Keratinocyte (primary cell): ENCODE measurements at regions not wholly inside any gene's neighbourhood (a gene's known extent, or its start where the extent isn't known, plus 50 kb on each side); places are given as distances from the start of the nearest gene placed in this dataset.

Experiments
- DNase-seq: peaks from one replicate; pipeline ENCODE4 v3.0.0-alpha.2; 2011; ENCODE audit warnings: low read depth, missing footprints, low spot score
- FAIRE-seq: peaks from 2 replicates; lab custom pipeline; 2011; peaks lifted over from hg19 to GRCh38; lab: Jason Lieb, UNC
- H2AFZ ChIP-seq: 2 replicates; pipeline ENCODE4 v1.6.0; 2012; ENCODE audit warnings: low read length, control low read depth, inconsistent platforms; ENCODE audit not compliant: control insufficient read depth
- H3K27ac ChIP-seq: 2 replicates; pipeline ENCODE4 v1.5.1; 2011; ENCODE audit warnings: low read length; ENCODE audit not compliant: control insufficient read depth, insufficient read depth
- H3K27me3 ChIP-seq: 3 replicates; pipeline ENCODE4 v1.6.0; 2011; ENCODE audit warnings: low read length; ENCODE audit not compliant: control insufficient read depth, insufficient read depth; ENCODE audit errors: extremely low read depth
- H3K36me3 ChIP-seq, 2 experiments: 2 replicates in 1 of 2; 3 replicates in 1 of 2; pipeline ENCODE4 v1.5.1; 2011; ENCODE audit warnings: low read length in 2 of 2, mild to moderate bottlenecking in 1 of 2; ENCODE audit not compliant: control insufficient read depth in 2 of 2, insufficient read depth in 2 of 2; ENCODE audit errors: extremely low read depth in 1 of 2
- H3K4me1 ChIP-seq: 3 replicates; pipeline ENCODE4 v1.5.1; 2011; ENCODE audit warnings: low read length; ENCODE audit not compliant: control insufficient read depth, insufficient read depth; ENCODE audit errors: extremely low read depth
- H3K4me2 ChIP-seq: 3 replicates; pipeline ENCODE4 v1.6.0; 2011; ENCODE audit warnings: low read depth, low read length; ENCODE audit not compliant: control insufficient read depth, insufficient read depth; ENCODE audit errors: extremely low read depth
- H3K4me3 ChIP-seq, 3 experiments: fragments of 200-600 bp in 1 of 3; sonication (generic) in 1 of 3; 2 replicates in 2 of 3; 3 replicates in 1 of 3; pipeline ENCODE4 v1.5.1; 2011 to 2016; ENCODE audit warnings: low read length in 3 of 3, mild to moderate bottlenecking in 3 of 3, control low read depth in 2 of 3, inconsistent platforms in 1 of 3, low read depth in 1 of 3, mixed read lengths in 1 of 3, mixed run types in 1 of 3, moderate library complexity in 1 of 3; ENCODE audit not compliant: control insufficient read depth in 2 of 3, insufficient read depth in 2 of 3; ENCODE audit errors: extremely low read depth in 1 of 3
- H3K79me2 ChIP-seq: 2 replicates; pipeline ENCODE4 v1.6.0; 2012; ENCODE audit warnings: low read length; ENCODE audit not compliant: control insufficient read depth, insufficient read depth
- H3K9ac ChIP-seq: 3 replicates; pipeline ENCODE4 v1.6.0; 2011; ENCODE audit warnings: low read length; ENCODE audit not compliant: control insufficient read depth, insufficient read depth; ENCODE audit errors: extremely low read depth
- H3K9me1 ChIP-seq: 3 replicates; pipeline ENCODE4 v1.6.0; 2011; ENCODE audit warnings: low read length; ENCODE audit not compliant: control insufficient read depth, insufficient read depth; ENCODE audit errors: extremely low read depth
- H3K9me3 ChIP-seq: 2 replicates; pipeline ENCODE4 v1.5.1; 2012; ENCODE audit warnings: low read depth, low read length; ENCODE audit not compliant: control insufficient read depth
- H4K20me1 ChIP-seq: 3 replicates; pipeline ENCODE4 v1.6.0; 2011; ENCODE audit warnings: low read length; ENCODE audit not compliant: control insufficient read depth, insufficient read depth; ENCODE audit errors: extremely low read depth
- CTCF ChIP-seq, 3 experiments: IDR thresholded peaks in 1 of 3; conservative IDR thresholded peaks in 1 of 3; optimal IDR thresholded peaks in 1 of 3; 2 replicates in 2 of 3; 3 replicates in 1 of 3; pipeline versions ENCODE3 to v1.5.1; 2011; ENCODE audit warnings: low read length in 3 of 3, mild to moderate bottlenecking in 3 of 3, moderate library complexity in 2 of 3, control low read depth in 1 of 3, inconsistent platforms in 1 of 3; ENCODE audit not compliant: insufficient read depth in 2 of 3; ENCODE audit errors: extremely low read depth in 1 of 3
- EZH2 ChIP-seq: IDR thresholded peaks from one replicate; pipeline ENCODE4 v1.6.1; 2012; ENCODE audit warnings: inconsistent platforms, mild to moderate bottlenecking, low read length, moderate library complexity
- dilution Hi-C: fragments of 300-500 bp; cut with MboI; formaldehyde crosslinking; loops from one replicate; pipeline ENCODE4 v1.7.0; 2020; ENCODE audit warnings: low sequenced_read_pairs; ENCODE audit not compliant: extremely low pct_ligation_motif_present

- dilution Hi-C loops, result no loop called here
- Histone ChIP-seq H3K4me2 (no peak overlapping the region), H3K4me3 (no peak overlapping the region), H3K9me3 (no peaks in the 10 kb centered on the region), H3K9ac (no peak overlapping the region), H3K27me3 (no peaks in the 10 kb centered on the region), H3K4me1 (no peaks in the 10 kb centered on the region), H3K9me1 (no peaks in the 10 kb centered on the region), H3K36me3 (no peaks in the 10 kb centered on the region), H3K79me2 (no peaks in the 10 kb centered on the region), H3K27ac (no peak overlapping the region), H2AFZ (no peak overlapping the region), H4K20me1 (no peaks in the 10 kb centered on the region)
- FAIRE-seq (no peak), DNase-seq (no peak)
- no peak for TF ChIP-seq EZH2
- TF ChIP-seq CTCF (optimal IDR thresholded peaks at IDR 0.05 in 1 of 3, IDR thresholded peaks at IDR 0.05 in 1 of 3, conservative IDR thresholded peaks at IDR 0.05 in 1 of 3; ENCODE audit: extremely low read depth in 1 of 3, insufficient read depth in 2 of 3, low read length in 3 of 3), result no peak
These were observed 595.1 kb downstream of the BUD13 start for GRCh38 chr11:116177521-116178210.

- Histone ChIP-seq H3K79me2 (no peaks in the 10 kb centered on the region), H3K4me1 (no peaks in the 10 kb centered on the region), H3K9me3 (no peaks in the 10 kb centered on the region), H3K27ac (no peak overlapping the region), H3K4me2 (no peak overlapping the region), H3K27me3 (no peaks in the 10 kb centered on the region), H3K9me1 (no peaks in the 10 kb centered on the region), H3K36me3 (no peaks in the 10 kb centered on the region), H2AFZ (no peak overlapping the region), H3K4me3 (no peak overlapping the region), H4K20me1 (no peaks in the 10 kb centered on the region), H3K9ac (no peak overlapping the region)
- dilution Hi-C loops, result no loop called here
- TF ChIP-seq EZH2, result no peak
- no peak for TF ChIP-seq CTCF (optimal IDR thresholded peaks at IDR 0.05 in 1 of 3, IDR thresholded peaks at IDR 0.05 in 1 of 3, conservative IDR thresholded peaks at IDR 0.05 in 1 of 3; ENCODE audit: extremely low read depth in 1 of 3, insufficient read depth in 2 of 3, low read length in 3 of 3)
- DNase-seq (no peak), FAIRE-seq (no peak)
These were observed 596.2 kb downstream of the BUD13 start for GRCh38 chr11:116176484-116177005.
